Body of pancreas (tissue), 4 donors: ENCODE measurements at regions not wholly inside any gene's neighbourhood (a gene's known extent, or its start where the extent isn't known, plus 50 kb on each side); places are given as distances from the start of the nearest gene placed in this dataset.

Experiments used
- CTCF ChIP-seq, 7 experiments: fragments of 450-650 bp in 4 of 7; fragments of 200-600 bp in 3 of 7; sonication (generic) in 3 of 7; IDR thresholded peaks; one replicate each; pipeline ENCODE4 v1.5.1; 2016 to 2019; ENCODE audit warnings: antibody characterized with exemption in 7 of 7
- POLR2A ChIP-seq, 3 donors: fragments of 450-650 bp; IDR thresholded peaks; one replicate each; pipeline ENCODE4 v1.6.1; 2016; ENCODE audit warnings: antibody characterized with exemption in 3 of 3, mild to moderate bottlenecking in 2 of 3

- TF ChIP-seq CTCF (IDR thresholded peaks at IDR 0.05): no peak
- TF ChIP-seq POLR2A (IDR thresholded peaks at IDR 0.05): no peak
Observed at GRCh38 chr14:51507511-51507905, 144.2 kb upstream of the FRMD6 start.
